ENCODE measurements at regions not wholly inside any gene's neighbourhood (a gene's known extent, or its start where the extent isn't known, plus 50 kb on each side); places are given as distances from the start of the nearest gene placed in this dataset.

GRCh38 chr6:23377830-23378229 lies 748.2 kb upstream of the NRSN1 start:
- Histone ChIP-seq H3K9me3 (replicated peaks in 1 of 3) (no peaks in the 10 kb centered on the region), H3K27ac (no peak overlapping the region), H3K36me3 (replicated peaks in 1 of 2) (no peaks in the 10 kb centered on the region), H3K4me1 (replicated peaks in 1 of 2) (no peaks in the 10 kb centered on the region), H3K4me3 (no peak overlapping the region), H3K27me3 (no peaks in the 10 kb centered on the region)
- no peak for DNase-seq
- TF ChIP-seq POLR2A (IDR thresholded peaks at IDR 0.05), result no peak
- intact Hi-C loops (cut with DNase I), result no loop called here

GRCh38 chr6:23380465-23380864 lies 745.5 kb upstream of the NRSN1 start:
- Histone ChIP-seq H3K27ac (no peak overlapping the region), H3K9me3 (replicated peaks in 1 of 3) (peaks cover 0 to 7% (median 0%) of the 10 kb centered on the region in 3 donors), H3K27me3 (no peaks in the 10 kb centered on the region), H3K36me3 (replicated peaks in 1 of 2) (no peaks in the 10 kb centered on the region), H3K4me1 (replicated peaks in 1 of 2) (no peaks in the 10 kb centered on the region), H3K4me3 (no peak overlapping the region)
- intact Hi-C loops (cut with DNase I), result no loop called here
- DNase-seq, result no peak
- TF ChIP-seq CTCF (IDR thresholded peaks at IDR 0.05) (no peak), POLR2A (IDR thresholded peaks at IDR 0.05) (no peak)
- 72 to 85% (median 74%) methylated on average over 3 of the region's 3 CpGs for WGBS, 4 donors

GRCh38 chr6:23388086-23388783 lies 737.8 kb upstream of the NRSN1 start:
- WGBS, 4 donors, result 63 to 77% (median 69%) methylated on average over 11 of the region's 11 CpGs
- Histone ChIP-seq H3K4me3 (no peak overlapping the region), H3K27ac (no peak overlapping the region), H3K27me3 (no peaks in the 10 kb centered on the region), H3K36me3 (replicated peaks in 1 of 2) (no peaks in the 10 kb centered on the region), H3K4me1 (replicated peaks in 1 of 2) (no peaks in the 10 kb centered on the region), H3K9me3 (replicated peaks in 1 of 3) (peaks cover 0 to 7% (median 0%) of the 10 kb centered on the region in 3 donors)
- no peak for DNase-seq
- TF ChIP-seq CTCF (IDR thresholded peaks at IDR 0.05), result no peak
- TF ChIP-seq POLR2A (IDR thresholded peaks at IDR 0.05), result no peak
- intact Hi-C loops (cut with DNase I), result no loop called here

- H3K36me3 ChIP-seq (replicated peaks in 1 of 2), result no peaks in the 10 kb centered on the region
- WGBS, 4 donors, result 75 to 87% (median 77%) methylated on average over 3 of the region's 3 CpGs
These were observed 736.6 kb upstream of the NRSN1 start for GRCh38 chr6:23389386-23389785.

More at GRCh38 chr6:23389386-23389785, 736.6 kb upstream of the NRSN1 start:
- DNase-seq, result no peak
- Histone ChIP-seq H3K27ac (no peak overlapping the region), H3K9me3 (replicated peaks in 1 of 3) (no peaks in the 10 kb centered on the region), H3K4me3 (no peak overlapping the region), H3K27me3 (no peaks in the 10 kb centered on the region), H3K4me1 (replicated peaks in 1 of 2) (no peaks in the 10 kb centered on the region)
- intact Hi-C loops (cut with DNase I), result no loop called here
- no peak for TF ChIP-seq POLR2A (IDR thresholded peaks at IDR 0.05)
- TF ChIP-seq CTCF (IDR thresholded peaks at IDR 0.05), result no peak
